Chondrocyte (in vitro differentiated cells): ENCODE measurements at regions not wholly inside any gene's neighbourhood (a gene's known extent, or its start where the extent isn't known, plus 50 kb on each side); places are given as distances from the start of the nearest gene placed in this dataset.

Experiments
- DNase-seq: peaks from one replicate; pipeline ENCODE4 v3.0.0; 2021; ENCODE audit warnings: mixed read lengths, low spot score
- H3K27ac Mint-ChIP-seq: one replicate; pipeline ENCODE4 v1.8.0; 2021; ENCODE audit warnings: mild to moderate bottlenecking, moderate library complexity, mixed read lengths; ENCODE audit not compliant: unreplicated experiment
- H3K27me3 Mint-ChIP-seq: 2 replicates; pipeline ENCODE4 v1.8.0; 2021; ENCODE audit warnings: low read depth, mixed read lengths
- H3K36me3 Mint-ChIP-seq: 2 replicates; pipeline ENCODE4 v1.8.0; 2021; ENCODE audit warnings: low read depth, mixed read lengths
- H3K4me1 Mint-ChIP-seq: 2 replicates; pipeline ENCODE4 v1.8.0; 2021; ENCODE audit warnings: low read depth, mild to moderate bottlenecking, mixed read lengths
- H3K4me3 Mint-ChIP-seq: one replicate; pipeline ENCODE4 v1.8.0; 2021; ENCODE audit warnings: mild to moderate bottlenecking, moderate library complexity, mixed read lengths; ENCODE audit not compliant: unreplicated experiment
- H3K9me3 Mint-ChIP-seq: 2 replicates; pipeline ENCODE4 v1.8.0; 2021; ENCODE audit warnings: low read depth, mixed read lengths
- CTCF ChIP-seq: fragments of 200-600 bp; sonication (generic); IDR thresholded peaks from 2 replicates; pipeline ENCODE4 v1.5.0; 2021; ENCODE audit warnings: antibody characterized with exemption, mild to moderate bottlenecking, moderate library complexity

GRCh38 chr12:32047357-32048212 is 59.1 kb upstream of the BICD1 start:
- peak; percentile 14 for DNase-seq
- TF ChIP-seq CTCF = no peak
- H3K4me1 Mint-ChIP-seq = peaks cover 8% of the 10 kb centered on the region
- H3K9me3 Mint-ChIP-seq = peaks cover 14% of the 10 kb centered on the region
- H3K27me3 Mint-ChIP-seq = no peaks in the 10 kb centered on the region
- no peak overlapping the region for H3K27ac Mint-ChIP-seq
- H3K36me3 Mint-ChIP-seq = peaks cover 4% of the 10 kb centered on the region
- no peak overlapping the region for H3K4me3 Mint-ChIP-seq

GRCh38 chr12:32048791-32049190 is 57.9 kb upstream of the BICD1 start:
- peaks cover 4% of the 10 kb centered on the region for H3K36me3 Mint-ChIP-seq
- H3K4me1 Mint-ChIP-seq = peaks cover 8% of the 10 kb centered on the region
- DNase-seq = no peak
- H3K4me3 Mint-ChIP-seq = no peak overlapping the region
- no peaks in the 10 kb centered on the region for H3K27me3 Mint-ChIP-seq
- no peak for TF ChIP-seq CTCF
- H3K9me3 Mint-ChIP-seq = peaks cover 8% of the 10 kb centered on the region
- no peak overlapping the region for H3K27ac Mint-ChIP-seq

GRCh38 chr12:32049956-32050355 is 56.7 kb upstream of the BICD1 start:
- Mint-ChIP-seq H3K27me3 (no peaks in the 10 kb centered on the region), H3K9me3 (peaks cover 5% of the 10 kb centered on the region), H3K4me3 (no peak overlapping the region), H3K36me3 (no peaks in the 10 kb centered on the region), H3K27ac (no peak overlapping the region), H3K4me1 (peaks cover 8% of the 10 kb centered on the region)
- no peak for TF ChIP-seq CTCF
- no peak for DNase-seq

GRCh38 chr12:32051511-32052211 is 55.0 kb upstream of the BICD1 start:
- Mint-ChIP-seq H3K4me3 (no peak overlapping the region), H3K36me3 (no peaks in the 10 kb centered on the region), H3K27ac (no peak overlapping the region), H3K27me3 (no peaks in the 10 kb centered on the region), H3K4me1 (peaks cover 8% of the 10 kb centered on the region), H3K9me3 (peaks cover 7% of the 10 kb centered on the region)
- no peak for TF ChIP-seq CTCF
- no peak for DNase-seq

- Mint-ChIP-seq H3K9me3 (peaks cover 7% of the 10 kb centered on the region), H3K27ac (no peak overlapping the region), H3K4me3 (no peak overlapping the region), H3K4me1 (peaks cover 8% of the 10 kb centered on the region), H3K27me3 (no peaks in the 10 kb centered on the region), H3K36me3 (no peaks in the 10 kb centered on the region)
- TF ChIP-seq CTCF = no peak
- DNase-seq = no peak
Measured at GRCh38 chr12:32052212-32052713, 54.4 kb upstream of the BICD1 start.
